ENCODE measurements at regions not wholly inside any gene's neighbourhood (a gene's known extent, or its start where the extent isn't known, plus 50 kb on each side); places are given as distances from the start of the nearest gene placed in this dataset.
"Not testable (repeated sequence)": the region's sequence is repeated elsewhere in the genome, so short reads cannot be mapped to it uniquely, and the experiment has no call there.

DNA sequence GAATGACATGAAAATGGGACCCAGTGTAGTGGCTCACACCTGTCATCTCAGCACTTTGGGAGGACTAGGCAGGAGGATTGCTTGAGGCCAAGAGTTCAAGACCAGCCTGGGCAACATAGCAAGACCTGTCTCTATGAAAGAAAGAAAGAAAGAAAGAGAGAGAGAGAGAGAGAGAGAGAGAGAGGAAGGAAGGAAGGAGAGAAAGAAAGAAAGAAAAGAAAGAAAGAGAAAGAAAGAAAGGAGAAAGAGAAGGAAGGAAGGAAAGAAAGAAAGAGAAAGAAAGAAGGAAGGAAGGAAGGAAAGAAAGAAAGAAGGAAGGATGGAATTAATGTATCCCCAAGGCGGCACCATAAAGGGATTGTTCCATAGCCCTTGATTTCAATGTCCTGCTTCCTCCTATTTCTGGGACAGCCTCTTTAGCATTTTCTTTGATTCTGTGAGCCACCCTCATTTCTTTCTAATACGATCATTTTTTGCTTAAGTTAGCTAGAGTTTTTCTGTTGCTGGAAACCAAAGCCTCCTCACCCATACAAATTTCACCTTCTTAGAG lies 85.4 kb upstream of the CTNNA1 start:
- not testable (repeated sequence) for TF ChIP-seq CTCF (optimal IDR thresholded peaks at IDR 0.05 in 1 of 3, IDR thresholded peaks at IDR 0.05 in 1 of 3, conservative IDR thresholded peaks at IDR 0.05 in 1 of 3; ENCODE audit: extremely low read depth in 1 of 3, insufficient read depth in 2 of 3, low read length in 3 of 3); EZH2 (IDR thresholded peaks at IDR 0.05; ENCODE audit: low read length)
